Mammary epithelial cell (primary cell): ENCODE measurements at regions not wholly inside any gene's neighbourhood (a gene's known extent, or its start where the extent isn't known, plus 50 kb on each side); places are given as distances from the start of the nearest gene placed in this dataset.
"Not testable (repeated sequence)": the region's sequence is repeated elsewhere in the genome, so short reads cannot be mapped to it uniquely, and the experiment has no call there.

Experiments used
- EZH2 ChIP-seq: IDR thresholded peaks from 2 replicates; pipeline ENCODE4 v1.6.1; 2012; ENCODE audit warnings: low read length, inconsistent platforms, borderline replicate concordance
- TF ChIP-seq, protein P1 (sequence below), 2 donors: IDR thresholded peaks in 1 of 2; conservative IDR thresholded peaks in 1 of 2; 2 replicates each; pipeline ENCODE4 v1.5.1; 2011 to 2012; ENCODE audit warnings: inconsistent platforms in 2 of 2, low read length in 2 of 2, mild to moderate bottlenecking in 2 of 2, control low read depth in 1 of 2, low read depth in 1 of 2; ENCODE audit not compliant: insufficient read depth in 1 of 2; ENCODE audit errors: extremely low read depth in 1 of 2

- TF ChIP-seq, protein P1, sequence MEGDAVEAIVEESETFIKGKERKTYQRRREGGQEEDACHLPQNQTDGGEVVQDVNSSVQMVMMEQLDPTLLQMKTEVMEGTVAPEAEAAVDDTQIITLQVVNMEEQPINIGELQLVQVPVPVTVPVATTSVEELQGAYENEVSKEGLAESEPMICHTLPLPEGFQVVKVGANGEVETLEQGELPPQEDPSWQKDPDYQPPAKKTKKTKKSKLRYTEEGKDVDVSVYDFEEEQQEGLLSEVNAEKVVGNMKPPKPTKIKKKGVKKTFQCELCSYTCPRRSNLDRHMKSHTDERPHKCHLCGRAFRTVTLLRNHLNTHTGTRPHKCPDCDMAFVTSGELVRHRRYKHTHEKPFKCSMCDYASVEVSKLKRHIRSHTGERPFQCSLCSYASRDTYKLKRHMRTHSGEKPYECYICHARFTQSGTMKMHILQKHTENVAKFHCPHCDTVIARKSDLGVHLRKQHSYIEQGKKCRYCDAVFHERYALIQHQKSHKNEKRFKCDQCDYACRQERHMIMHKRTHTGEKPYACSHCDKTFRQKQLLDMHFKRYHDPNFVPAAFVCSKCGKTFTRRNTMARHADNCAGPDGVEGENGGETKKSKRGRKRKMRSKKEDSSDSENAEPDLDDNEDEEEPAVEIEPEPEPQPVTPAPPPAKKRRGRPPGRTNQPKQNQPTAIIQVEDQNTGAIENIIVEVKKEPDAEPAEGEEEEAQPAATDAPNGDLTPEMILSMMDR (conservative IDR thresholded peaks at IDR 0.05 in 1 of 2, IDR thresholded peaks at IDR 0.05 in 1 of 2; ENCODE audit: extremely low read depth in 1 of 2, insufficient read depth in 1 of 2, low read depth in 1 of 2, low read length in 2 of 2), result not testable (repeated sequence)
- TF ChIP-seq EZH2, result not testable (repeated sequence)
Measured at GRCh38 chr16:29285151-29285885, 121.2 kb downstream of the NPIPB11 start.
